Esophagus squamous epithelium (tissue), 4 donors: ENCODE measurements at regions not wholly inside any gene's neighbourhood (a gene's known extent, or its start where the extent isn't known, plus 50 kb on each side); places are given as distances from the start of the nearest gene placed in this dataset.

Experiments
- POLR2A ChIP-seq, 4 donors: fragments of 450-650 bp; IDR thresholded peaks; one replicate each; pipeline ENCODE4 v1.6.1; 2017; ENCODE audit warnings: antibody characterized with exemption in 4 of 4, mild to moderate bottlenecking in 4 of 4, moderate library complexity in 3 of 4
- TF ChIP-seq, protein P1 (sequence below), 6 experiments: fragments of 450-650 bp in 4 of 6; fragments of 200-600 bp in 2 of 6; sonication (generic) in 2 of 6; IDR thresholded peaks; one replicate each; pipeline ENCODE4 v1.5.1; 2016 to 2019; ENCODE audit warnings: antibody characterized with exemption in 6 of 6, mild to moderate bottlenecking in 4 of 6, moderate library complexity in 4 of 6

DNA sequence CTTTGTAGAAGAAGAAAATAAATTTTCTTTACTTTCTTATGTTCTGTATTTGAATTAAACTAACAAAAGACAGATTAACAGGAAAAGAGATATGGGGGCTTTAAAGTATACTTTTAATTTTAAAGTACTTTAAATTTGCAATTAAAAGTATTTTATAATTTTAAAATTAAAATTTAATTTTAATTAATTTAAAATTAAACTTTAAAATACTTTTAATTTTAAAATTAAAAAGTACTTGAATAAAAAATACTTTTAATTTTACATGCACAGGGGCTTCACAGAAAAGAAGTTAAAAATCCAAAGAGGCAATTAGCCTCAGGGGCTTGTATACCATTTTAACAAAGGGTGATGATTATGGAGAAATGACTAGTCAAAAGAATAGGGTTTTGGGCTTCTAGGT is 420.5 kb upstream of the TGFBR2 start:
- no peak for TF ChIP-seq POLR2A (IDR thresholded peaks at IDR 0.05)
- TF ChIP-seq, protein P1, sequence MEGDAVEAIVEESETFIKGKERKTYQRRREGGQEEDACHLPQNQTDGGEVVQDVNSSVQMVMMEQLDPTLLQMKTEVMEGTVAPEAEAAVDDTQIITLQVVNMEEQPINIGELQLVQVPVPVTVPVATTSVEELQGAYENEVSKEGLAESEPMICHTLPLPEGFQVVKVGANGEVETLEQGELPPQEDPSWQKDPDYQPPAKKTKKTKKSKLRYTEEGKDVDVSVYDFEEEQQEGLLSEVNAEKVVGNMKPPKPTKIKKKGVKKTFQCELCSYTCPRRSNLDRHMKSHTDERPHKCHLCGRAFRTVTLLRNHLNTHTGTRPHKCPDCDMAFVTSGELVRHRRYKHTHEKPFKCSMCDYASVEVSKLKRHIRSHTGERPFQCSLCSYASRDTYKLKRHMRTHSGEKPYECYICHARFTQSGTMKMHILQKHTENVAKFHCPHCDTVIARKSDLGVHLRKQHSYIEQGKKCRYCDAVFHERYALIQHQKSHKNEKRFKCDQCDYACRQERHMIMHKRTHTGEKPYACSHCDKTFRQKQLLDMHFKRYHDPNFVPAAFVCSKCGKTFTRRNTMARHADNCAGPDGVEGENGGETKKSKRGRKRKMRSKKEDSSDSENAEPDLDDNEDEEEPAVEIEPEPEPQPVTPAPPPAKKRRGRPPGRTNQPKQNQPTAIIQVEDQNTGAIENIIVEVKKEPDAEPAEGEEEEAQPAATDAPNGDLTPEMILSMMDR (IDR thresholded peaks at IDR 0.05): no peak
